ENCODE measurements at regions not wholly inside any gene's neighbourhood (a gene's known extent, or its start where the extent isn't known, plus 50 kb on each side); places are given as distances from the start of the nearest gene placed in this dataset.
"Not testable (repeated sequence)": the region's sequence is repeated elsewhere in the genome, so short reads cannot be mapped to it uniquely, and the experiment has no call there.

DNA sequence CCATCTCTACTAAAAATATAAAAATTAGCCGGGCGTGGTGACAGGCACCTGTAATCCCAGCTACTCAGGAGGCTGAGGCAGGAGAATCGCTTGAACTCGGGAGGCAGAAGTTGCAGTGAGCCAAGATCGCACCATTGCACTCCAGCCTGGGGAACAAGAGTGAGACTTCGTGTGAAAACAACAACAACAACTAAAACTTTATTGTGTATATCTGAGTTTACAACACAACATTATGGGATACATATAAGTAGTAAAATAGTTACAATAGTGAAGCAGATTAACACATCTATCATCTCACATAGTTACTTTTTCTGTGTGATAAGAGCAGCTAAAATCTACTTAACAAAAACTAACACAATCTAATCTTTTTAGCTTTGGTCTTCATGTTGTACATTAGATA is 132.4 kb upstream of the KLF6 start:
- H3K27ac ChIP-seq (ENCODE audit: low read depth, low read length); H3K4me3 ChIP-seq (ENCODE audit: low read depth, low read length); H3K9me3 ChIP-seq (ENCODE audit: control insufficient read depth, insufficient read depth, low read length); H3K4me1 ChIP-seq (ENCODE audit: control insufficient read depth, insufficient read depth, low read length); H3K36me3 ChIP-seq (ENCODE audit: control insufficient read depth, insufficient read depth, low read length); H3K27me3 ChIP-seq (ENCODE audit: control insufficient read depth, insufficient read depth, low read length); H3K9ac ChIP-seq (ENCODE audit: low read depth, low read length): not testable (repeated sequence)

- Histone ChIP-seq H3K9ac (ENCODE audit: low read depth, low read length) (no peak overlapping the region), H3K9me3 (ENCODE audit: control insufficient read depth, insufficient read depth, low read length) (peaks cover 6% of the 10 kb centered on the region; the same call in 1 of the 2 replicates), H3K27ac (ENCODE audit: low read depth, low read length) (no peak overlapping the region), H3K4me1 (ENCODE audit: control insufficient read depth, insufficient read depth, low read length) (peaks cover 1% of the 10 kb centered on the region; the same call in 1 of the 2 replicates), H3K27me3 (ENCODE audit: control insufficient read depth, insufficient read depth, low read length) (no peaks in the 10 kb centered on the region), H3K36me3 (ENCODE audit: control insufficient read depth, insufficient read depth, low read length) (no peaks in the 10 kb centered on the region), H3K4me3 (ENCODE audit: low read depth, low read length) (no peak overlapping the region)
These were observed 129.7 kb upstream of the KLF6 start for GRCh38 chr10:3914733-3915132.

GRCh38 chr10:3911713-3912442 is 126.9 kb upstream of the KLF6 start:
- no peak overlapping the region for H3K4me3 ChIP-seq (ENCODE audit: low read depth, low read length)
- H3K4me1 ChIP-seq (ENCODE audit: control insufficient read depth, insufficient read depth, low read length) = no peaks in the 10 kb centered on the region
- H3K27me3 ChIP-seq (ENCODE audit: control insufficient read depth, insufficient read depth, low read length) = no peaks in the 10 kb centered on the region
- H3K36me3 ChIP-seq (ENCODE audit: control insufficient read depth, insufficient read depth, low read length) = no peaks in the 10 kb centered on the region
- no peak overlapping the region for H3K9ac ChIP-seq (ENCODE audit: low read depth, low read length)
- no peaks in the 10 kb centered on the region for H3K9me3 ChIP-seq (ENCODE audit: control insufficient read depth, insufficient read depth, low read length)
- H3K27ac ChIP-seq (ENCODE audit: low read depth, low read length) = no peak overlapping the region

- no peak overlapping the region for H3K27ac ChIP-seq (ENCODE audit: low read depth, low read length)
- H3K27me3 ChIP-seq (ENCODE audit: control insufficient read depth, insufficient read depth, low read length) = no peaks in the 10 kb centered on the region
- H3K9ac ChIP-seq (ENCODE audit: low read depth, low read length) = no peak overlapping the region
- no peaks in the 10 kb centered on the region for H3K36me3 ChIP-seq (ENCODE audit: control insufficient read depth, insufficient read depth, low read length)
- H3K4me3 ChIP-seq (ENCODE audit: low read depth, low read length) = no peak overlapping the region
- H3K4me1 ChIP-seq (ENCODE audit: control insufficient read depth, insufficient read depth, low read length) = no peaks in the 10 kb centered on the region
- no peaks in the 10 kb centered on the region for H3K9me3 ChIP-seq (ENCODE audit: control insufficient read depth, insufficient read depth, low read length)
These were observed 126.2 kb upstream of the KLF6 start for GRCh38 chr10:3911241-3911640.

DNA sequence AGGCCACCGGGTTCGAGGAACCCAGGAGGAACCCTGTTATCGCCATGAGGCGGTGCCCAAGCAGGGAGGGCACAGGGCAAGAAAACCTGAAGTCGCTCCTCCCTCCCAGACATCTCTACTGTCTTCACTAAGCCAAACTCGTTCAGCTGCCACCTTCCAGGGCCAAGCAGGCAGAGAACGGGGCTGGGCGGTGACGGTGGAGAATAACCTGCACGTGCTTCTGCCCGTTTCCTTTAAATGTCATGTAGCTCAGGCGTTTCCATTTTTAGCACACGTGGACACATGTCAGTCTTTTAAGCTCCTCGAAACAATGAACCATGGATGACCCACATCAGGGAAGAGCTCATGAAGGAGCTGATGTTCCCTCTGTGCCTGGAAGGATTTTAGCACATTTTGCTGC is 124.3 kb upstream of the KLF6 start:
- no peak overlapping the region for H3K27ac ChIP-seq (ENCODE audit: low read depth, low read length)
- H3K4me3 ChIP-seq (ENCODE audit: low read depth, low read length) = no peak overlapping the region
- H3K27me3 ChIP-seq (ENCODE audit: control insufficient read depth, insufficient read depth, low read length) = no peaks in the 10 kb centered on the region
- no peaks in the 10 kb centered on the region for H3K36me3 ChIP-seq (ENCODE audit: control insufficient read depth, insufficient read depth, low read length)
- no peaks in the 10 kb centered on the region for H3K4me1 ChIP-seq (ENCODE audit: control insufficient read depth, insufficient read depth, low read length)
- no peak overlapping the region for H3K9ac ChIP-seq (ENCODE audit: low read depth, low read length)
- H3K9me3 ChIP-seq (ENCODE audit: control insufficient read depth, insufficient read depth, low read length) = no peaks in the 10 kb centered on the region

DNA sequence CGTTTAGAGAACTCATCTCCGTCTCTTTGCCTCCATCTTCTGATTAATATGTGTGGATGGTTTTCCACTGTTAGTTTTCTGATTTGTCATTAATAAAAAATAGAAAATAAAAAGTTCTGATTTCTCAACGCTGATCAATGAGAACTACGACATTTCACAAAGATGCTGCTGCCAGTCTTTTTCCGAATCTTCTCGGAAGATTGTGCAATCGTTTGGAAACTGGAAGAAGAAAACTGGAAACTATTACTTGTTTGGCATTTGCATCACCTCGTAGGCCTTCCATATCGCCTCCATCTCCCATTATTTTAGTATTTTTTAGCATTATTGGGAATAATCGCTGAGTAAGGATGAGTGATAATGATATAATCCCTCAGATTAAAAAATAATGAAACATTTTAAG is 123.2 kb upstream of the KLF6 start:
- H3K4me1 ChIP-seq (ENCODE audit: control insufficient read depth, insufficient read depth, low read length) = no peaks in the 10 kb centered on the region
- H3K36me3 ChIP-seq (ENCODE audit: control insufficient read depth, insufficient read depth, low read length) = no peaks in the 10 kb centered on the region
- H3K9me3 ChIP-seq (ENCODE audit: control insufficient read depth, insufficient read depth, low read length) = no peaks in the 10 kb centered on the region
- no peaks in the 10 kb centered on the region for H3K27me3 ChIP-seq (ENCODE audit: control insufficient read depth, insufficient read depth, low read length)
- H3K27ac ChIP-seq (ENCODE audit: low read depth, low read length) = no peak overlapping the region
- H3K4me3 ChIP-seq (ENCODE audit: low read depth, low read length) = no peak overlapping the region
- no peak overlapping the region for H3K9ac ChIP-seq (ENCODE audit: low read depth, low read length)

DNA sequence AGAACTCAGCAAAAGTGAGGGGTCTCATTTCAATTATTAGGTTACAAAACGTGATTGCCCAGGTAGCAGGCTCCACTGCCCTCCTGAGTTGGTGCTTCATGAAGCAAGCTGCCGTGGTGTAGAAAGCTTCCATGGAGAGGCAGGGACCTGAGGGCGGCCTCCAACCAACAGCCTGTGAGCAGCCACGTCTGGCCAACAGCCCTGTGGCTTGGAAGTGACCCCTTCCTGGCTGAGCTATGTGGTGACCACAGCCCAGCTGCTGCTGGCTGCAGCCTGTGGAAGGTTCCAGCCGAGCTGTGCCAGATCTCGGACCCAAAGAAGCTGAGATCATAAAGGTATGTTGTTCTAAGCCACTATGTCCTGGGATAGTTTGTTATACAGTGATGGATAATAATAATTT is 122.5 kb upstream of the KLF6 start:
- no peak overlapping the region for H3K4me3 ChIP-seq (ENCODE audit: low read depth, low read length)
- no peaks in the 10 kb centered on the region for H3K4me1 ChIP-seq (ENCODE audit: control insufficient read depth, insufficient read depth, low read length)
- no peaks in the 10 kb centered on the region for H3K36me3 ChIP-seq (ENCODE audit: control insufficient read depth, insufficient read depth, low read length)
- no peaks in the 10 kb centered on the region for H3K27me3 ChIP-seq (ENCODE audit: control insufficient read depth, insufficient read depth, low read length)
- no peak overlapping the region for H3K9ac ChIP-seq (ENCODE audit: low read depth, low read length)
- H3K27ac ChIP-seq (ENCODE audit: low read depth, low read length) = no peak overlapping the region
- H3K9me3 ChIP-seq (ENCODE audit: control insufficient read depth, insufficient read depth, low read length) = no peaks in the 10 kb centered on the region

DNA sequence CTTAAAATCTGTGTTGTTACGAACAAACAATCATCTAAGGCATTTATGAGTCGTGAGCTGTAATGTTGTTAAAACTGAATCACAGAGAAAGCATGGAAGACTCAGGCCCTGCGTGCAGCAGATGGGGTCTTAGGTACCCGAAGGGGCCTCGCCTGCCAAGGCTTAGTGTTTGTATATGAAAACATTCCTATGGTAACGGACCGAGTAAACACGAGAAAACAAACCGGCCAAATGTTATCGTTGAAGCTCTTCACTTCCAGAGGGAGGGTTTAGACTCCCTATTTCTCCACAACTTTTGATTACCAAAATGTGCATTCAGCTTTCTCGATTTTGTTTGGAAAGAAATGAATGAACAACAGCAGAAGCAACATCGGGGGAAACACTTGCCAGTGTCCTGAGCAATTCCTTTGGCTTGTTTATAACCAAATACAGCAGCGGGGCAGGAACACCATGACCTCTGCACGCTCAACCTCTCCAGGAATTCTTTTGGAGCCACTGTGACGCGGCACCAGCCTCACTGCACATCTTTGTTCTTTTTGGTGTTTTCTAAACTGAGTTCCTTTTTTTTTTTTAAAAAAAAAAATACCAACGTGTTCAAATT is 121.6 kb upstream of the KLF6 start:
- Histone ChIP-seq H3K27ac (ENCODE audit: low read depth, low read length) (no peak overlapping the region), H3K9ac (ENCODE audit: low read depth, low read length) (no peak overlapping the region), H3K4me1 (ENCODE audit: control insufficient read depth, insufficient read depth, low read length) (peaks cover 5% of the 10 kb centered on the region; the same call in 1 of the 2 replicates), H3K36me3 (ENCODE audit: control insufficient read depth, insufficient read depth, low read length) (no peaks in the 10 kb centered on the region), H3K9me3 (ENCODE audit: control insufficient read depth, insufficient read depth, low read length) (no peaks in the 10 kb centered on the region), H3K27me3 (ENCODE audit: control insufficient read depth, insufficient read depth, low read length) (no peaks in the 10 kb centered on the region), H3K4me3 (ENCODE audit: low read depth, low read length) (no peak overlapping the region)

DNA sequence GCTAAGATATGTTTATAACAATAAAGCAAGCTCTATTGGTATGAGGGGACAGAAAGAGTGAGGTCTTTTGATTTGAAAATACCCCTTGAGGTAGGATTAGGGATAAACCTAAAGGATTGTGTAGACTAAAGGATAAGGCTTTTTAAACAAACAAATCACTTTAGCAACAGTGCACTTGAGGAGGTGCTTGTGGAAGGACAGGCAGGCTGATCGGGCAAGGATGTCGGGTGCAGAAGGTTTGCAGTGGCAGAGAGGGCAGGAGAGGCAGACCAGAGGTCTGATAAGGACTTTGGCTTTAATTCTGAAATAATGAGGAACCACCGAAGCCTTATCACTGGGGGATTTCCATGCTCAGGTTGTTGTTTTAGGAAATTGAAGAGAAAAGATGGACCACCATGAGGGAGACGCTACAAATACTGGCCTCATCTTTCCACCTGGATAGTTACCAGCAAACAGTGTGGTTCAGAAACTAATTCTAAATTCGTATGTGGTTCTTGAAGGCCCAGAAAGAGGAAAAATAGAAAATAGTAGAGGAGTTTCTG is 119.5 kb upstream of the KLF6 start:
- Histone ChIP-seq H3K9me3 (ENCODE audit: control insufficient read depth, insufficient read depth, low read length) (no peaks in the 10 kb centered on the region), H3K27me3 (ENCODE audit: control insufficient read depth, insufficient read depth, low read length) (no peaks in the 10 kb centered on the region), H3K9ac (ENCODE audit: low read depth, low read length) (no peak overlapping the region), H3K4me3 (ENCODE audit: low read depth, low read length) (no peak overlapping the region), H3K27ac (ENCODE audit: low read depth, low read length) (no peak overlapping the region), H3K4me1 (ENCODE audit: control insufficient read depth, insufficient read depth, low read length) (peaks cover 5% of the 10 kb centered on the region; the same call in 1 of the 2 replicates), H3K36me3 (ENCODE audit: control insufficient read depth, insufficient read depth, low read length) (no peaks in the 10 kb centered on the region)

DNA sequence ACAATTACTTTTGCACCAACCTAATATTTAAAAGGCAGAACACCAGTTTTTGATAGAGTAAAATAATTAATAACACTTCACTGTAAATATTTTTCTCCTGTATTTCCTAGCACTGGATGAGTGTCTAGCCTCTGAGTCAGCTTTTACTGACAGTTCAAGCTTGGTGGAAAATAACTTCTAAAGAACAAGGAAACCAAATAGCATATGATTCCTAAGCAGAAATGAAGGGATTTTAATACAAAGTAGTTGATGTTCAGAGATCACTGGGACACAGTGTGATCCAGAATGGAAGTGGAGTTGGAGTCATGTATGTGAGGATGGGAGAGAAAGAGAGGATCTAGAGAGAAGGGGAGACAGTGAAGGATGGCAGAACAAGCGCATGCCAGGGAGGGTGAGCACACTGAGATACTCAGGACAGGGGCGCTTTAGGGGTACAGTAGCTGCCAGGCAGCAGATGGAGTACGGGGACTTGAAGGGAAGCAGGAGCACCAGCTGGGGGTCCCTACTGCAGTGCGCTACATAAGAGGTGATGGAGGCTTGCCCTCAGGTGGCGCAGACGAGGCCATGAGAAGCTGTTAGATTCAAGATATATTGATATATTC is 117.9 kb upstream of the KLF6 start:
- Histone ChIP-seq H3K9ac (ENCODE audit: low read depth, low read length) (no peak overlapping the region), H3K36me3 (ENCODE audit: control insufficient read depth, insufficient read depth, low read length) (no peaks in the 10 kb centered on the region), H3K27me3 (ENCODE audit: control insufficient read depth, insufficient read depth, low read length) (no peaks in the 10 kb centered on the region), H3K27ac (ENCODE audit: low read depth, low read length) (no peak overlapping the region), H3K4me1 (ENCODE audit: control insufficient read depth, insufficient read depth, low read length) (peaks cover 5% of the 10 kb centered on the region; the same call in 1 of the 2 replicates), H3K9me3 (ENCODE audit: control insufficient read depth, insufficient read depth, low read length) (no peaks in the 10 kb centered on the region), H3K4me3 (ENCODE audit: low read depth, low read length) (no peak overlapping the region)

Measured in HUES48 (cell line).